Mesendoderm (in vitro differentiated cells): ENCODE measurements at regions not wholly inside any gene's neighbourhood (a gene's known extent, or its start where the extent isn't known, plus 50 kb on each side); places are given as distances from the start of the nearest gene placed in this dataset.
"Not testable (repeated sequence)": the region's sequence is repeated elsewhere in the genome, so short reads cannot be mapped to it uniquely, and the experiment has no call there.

Experiments
- DNase-seq: peaks from one replicate; pipeline ENCODE4 v3.0.0; 2013
- H2AK5ac ChIP-seq: 2 replicates; pipeline ENCODE4 v1.6.1; 2013; ENCODE audit warnings: low read length, inconsistent platforms
- H2BK120ac ChIP-seq: 2 replicates; pipeline ENCODE4 v1.6.1; 2013; ENCODE audit warnings: low read depth, mild to moderate bottlenecking, low read length, moderate library complexity, mixed read lengths
- H2BK15ac ChIP-seq: replicated peaks from 2 replicates; pipeline ENCODE4 v1.6.1; 2013; ENCODE audit warnings: low read depth, mild to moderate bottlenecking, moderate library complexity
- H2BK5ac ChIP-seq: 2 replicates; pipeline ENCODE4 v1.6.1; 2013; ENCODE audit warnings: low read length, inconsistent platforms
- H3K18ac ChIP-seq: 2 replicates; pipeline ENCODE4 v1.6.1; 2013; ENCODE audit warnings: mild to moderate bottlenecking, low read length, mixed read lengths
- H3K23ac ChIP-seq: one replicate; pipeline ENCODE4 v1.6.1; 2013; ENCODE audit warnings: low read length
- H3K27ac ChIP-seq: 2 replicates; pipeline ENCODE4 v1.5.1; 2013; ENCODE audit warnings: low read depth, mild to moderate bottlenecking, inconsistent platforms, low read length, moderate library complexity
- H3K27me3 ChIP-seq: 2 replicates; pipeline ENCODE4 v1.6.1; 2013; ENCODE audit warnings: low read length, control low read depth, mild to moderate bottlenecking, inconsistent platforms; ENCODE audit not compliant: insufficient read depth, poor library complexity
- H3K36me3 ChIP-seq: 2 replicates; pipeline ENCODE4 v1.6.1; 2013; ENCODE audit warnings: low read length, inconsistent platforms; ENCODE audit not compliant: control insufficient read depth, insufficient read depth
- H3K4ac ChIP-seq: one replicate; pipeline ENCODE4 v1.6.1; 2013; ENCODE audit warnings: low read depth, mild to moderate bottlenecking, low read length, moderate library complexity
- H3K4me1 ChIP-seq: 2 replicates; pipeline ENCODE4 v1.6.1; 2013; ENCODE audit warnings: low read depth, low read length, inconsistent platforms; ENCODE audit not compliant: control insufficient read depth
- H3K4me2 ChIP-seq: 2 replicates; pipeline ENCODE4 v1.6.1; 2013; ENCODE audit warnings: low read length
- H3K4me3 ChIP-seq: 2 replicates; pipeline ENCODE4 v1.5.1; 2013; ENCODE audit warnings: mild to moderate bottlenecking, low read length
- H3K56ac ChIP-seq: one replicate; pipeline ENCODE4 v1.6.1; 2013; ENCODE audit warnings: low read length
- H3K79me1 ChIP-seq: 2 replicates; pipeline ENCODE4 v1.6.1; 2013; ENCODE audit warnings: low read length, inconsistent platforms
- H3K79me2 ChIP-seq: 2 replicates; pipeline ENCODE4 v1.6.1; 2013; ENCODE audit warnings: mild to moderate bottlenecking, low read length; ENCODE audit not compliant: control insufficient read depth, insufficient read depth
- H3K9ac ChIP-seq: 2 replicates; pipeline ENCODE4 v1.6.1; 2013; ENCODE audit warnings: low read length, inconsistent platforms
- H4K5ac ChIP-seq: one replicate; pipeline ENCODE4 v1.6.1; 2013; ENCODE audit warnings: low read length
- H4K8ac ChIP-seq: one replicate; pipeline ENCODE4 v1.6.1; 2013; ENCODE audit warnings: low read depth, mild to moderate bottlenecking, control low read depth, low read length, moderate library complexity
- WGBS: extraction: QIAGEN DNeasy Blood & Tissue Kit; methylation state at CpG from one replicate; pipeline ENCODE4 v1.1.7; 2013; ENCODE audit warnings: low lambda C conversion rate, missing lambda C conversion rate; ENCODE audit not compliant: insufficient coverage; ENCODE audit errors: extremely low coverage; 5-methylcytosine and 5-hydroxymethylcytosine counted together

GRCh38 chr6:60760928-60761327 lies 1525.1 kb downstream of the KHDRBS2 start:
- no CpG with 5 or more reads among the region's 1 CpG for WGBS
- not testable (repeated sequence) for H3K18ac ChIP-seq, H3K27ac ChIP-seq, H3K56ac ChIP-seq, H4K8ac ChIP-seq, DNase-seq, H3K4me2 ChIP-seq, H3K4me3 ChIP-seq, H3K4me1 ChIP-seq, H3K27me3 ChIP-seq, H4K5ac ChIP-seq, H3K4ac ChIP-seq, H2BK120ac ChIP-seq, H3K79me2 ChIP-seq, H3K36me3 ChIP-seq, H2BK15ac ChIP-seq, H3K9ac ChIP-seq, H3K79me1 ChIP-seq, H2AK5ac ChIP-seq, H2BK5ac ChIP-seq, H3K23ac ChIP-seq

GRCh38 chr6:60759149-60759825 lies 1526.7 kb downstream of the KHDRBS2 start:
- H4K8ac ChIP-seq, H3K4me3 ChIP-seq, H3K79me2 ChIP-seq, H3K79me1 ChIP-seq, H3K4ac ChIP-seq, H3K23ac ChIP-seq, H2BK5ac ChIP-seq, H3K18ac ChIP-seq, H3K27me3 ChIP-seq, H3K4me1 ChIP-seq, H3K56ac ChIP-seq, DNase-seq, H2AK5ac ChIP-seq, H3K27ac ChIP-seq, H2BK120ac ChIP-seq, H4K5ac ChIP-seq, H3K36me3 ChIP-seq, H2BK15ac ChIP-seq, H3K4me2 ChIP-seq, H3K9ac ChIP-seq: not testable (repeated sequence)
- no CpG with 5 or more reads among the region's 2 CpGs for WGBS

GRCh38 chr6:60758725-60759124 lies 1527.3 kb downstream of the KHDRBS2 start:
- not testable (repeated sequence) for H3K4me3 ChIP-seq, H2AK5ac ChIP-seq, H3K4me2 ChIP-seq, H3K4ac ChIP-seq, H3K27me3 ChIP-seq, H2BK15ac ChIP-seq, H4K5ac ChIP-seq, H3K56ac ChIP-seq, H4K8ac ChIP-seq, H3K4me1 ChIP-seq, H3K79me1 ChIP-seq, H3K18ac ChIP-seq, H3K23ac ChIP-seq, H3K27ac ChIP-seq, H3K79me2 ChIP-seq, H3K36me3 ChIP-seq, H2BK5ac ChIP-seq, H2BK120ac ChIP-seq, DNase-seq, H3K9ac ChIP-seq
- no CpG with 5 or more reads among the region's 9 CpGs for WGBS

GRCh38 chr6:60754879-60755278 lies 1531.1 kb downstream of the KHDRBS2 start:
- H3K4me3 ChIP-seq = no peak overlapping the region
- no peak overlapping the region for H3K4me2 ChIP-seq
- H3K36me3 ChIP-seq = no peaks in the 10 kb centered on the region
- H3K18ac ChIP-seq = no peak overlapping the region
- H3K79me1 ChIP-seq = no peaks in the 10 kb centered on the region
- H3K79me2 ChIP-seq = no peaks in the 10 kb centered on the region
- no peak overlapping the region for H2BK5ac ChIP-seq
- H3K23ac ChIP-seq = no peak overlapping the region
- DNase-seq = peak; percentile 46
- H3K27ac ChIP-seq = no peak overlapping the region
- H2BK15ac ChIP-seq = no peak overlapping the region
- no peak overlapping the region for H2AK5ac ChIP-seq
- no peak overlapping the region for H3K9ac ChIP-seq
- H4K8ac ChIP-seq = no peak overlapping the region
- no peak overlapping the region for H2BK120ac ChIP-seq
- no peak overlapping the region for H3K4ac ChIP-seq
- H4K5ac ChIP-seq = no peak overlapping the region
- no peaks in the 10 kb centered on the region for H3K27me3 ChIP-seq
- no peak overlapping the region for H3K56ac ChIP-seq
- no peaks in the 10 kb centered on the region for H3K4me1 ChIP-seq

GRCh38 chr6:60750353-60751081 lies 1535.5 kb downstream of the KHDRBS2 start:
- not testable (repeated sequence) for H4K5ac ChIP-seq, H2BK15ac ChIP-seq, H3K4me2 ChIP-seq, H3K23ac ChIP-seq, H3K36me3 ChIP-seq, DNase-seq, H3K4me1 ChIP-seq, H3K79me1 ChIP-seq, H4K8ac ChIP-seq, H3K27ac ChIP-seq, H3K27me3 ChIP-seq, H3K9ac ChIP-seq, H3K4me3 ChIP-seq, H2AK5ac ChIP-seq, H3K4ac ChIP-seq, H3K56ac ChIP-seq, H3K79me2 ChIP-seq, H3K18ac ChIP-seq, H2BK5ac ChIP-seq, H2BK120ac ChIP-seq
- no CpG with 5 or more reads among the region's 7 CpGs for WGBS
